Skin epidermis (tissue), 12 donors: ENCODE measurements at regions not wholly inside any gene's neighbourhood (a gene's known extent, or its start where the extent isn't known, plus 50 kb on each side); places are given as distances from the start of the nearest gene placed in this dataset.

Source experiments
- H3K27ac ChIP-seq, 21 experiments: fragments of 200-600 bp; sonication (generic) in 11 of 21; one replicate each; pipeline ENCODE4 v1.5.0; 2020; ENCODE audit warnings: mild to moderate bottlenecking in 3 of 21, inconsistent platforms in 2 of 21, moderate library complexity in 2 of 21
- H3K4me3 ChIP-seq, 7 experiments: fragments of 200-600 bp; sonication (generic) in 2 of 7; one replicate each; pipeline ENCODE4 v1.5.0; 2020; ENCODE audit warnings: inconsistent platforms in 2 of 7, mild to moderate bottlenecking in 2 of 7, moderate library complexity in 1 of 7

- Histone ChIP-seq H3K4me3 (no peak overlapping the region), H3K27ac (no peak overlapping the region)
These were observed 50.8 kb upstream of the INCENP start for GRCh38 chr11:62073061-62073460.

GRCh38 chr11:62071408-62071807 lies 52.4 kb upstream of the INCENP start:
- Histone ChIP-seq H3K4me3 (no peak overlapping the region), H3K27ac (no peak overlapping the region)

- H3K27ac ChIP-seq = no peak overlapping the region
- H3K4me3 ChIP-seq = no peak overlapping the region
These were observed 53.6 kb upstream of the INCENP start for GRCh38 chr11:62069986-62070919.

- H3K27ac ChIP-seq = no peak overlapping the region
- H3K4me3 ChIP-seq = no peak overlapping the region
These were observed 54.4 kb upstream of the INCENP start for GRCh38 chr11:62069374-62069773.

- Histone ChIP-seq H3K4me3 (no peak overlapping the region), H3K27ac (no peak overlapping the region)
These were observed 55.1 kb upstream of the INCENP start for GRCh38 chr11:62068730-62069129.

- H3K27ac ChIP-seq = no peak overlapping the region
- H3K4me3 ChIP-seq = no peak overlapping the region
These were observed 56.1 kb upstream of the INCENP start for GRCh38 chr11:62067741-62068140.

- Histone ChIP-seq H3K4me3 (no peak overlapping the region), H3K27ac (no peak overlapping the region)
These were observed 59.6 kb upstream of the INCENP start for GRCh38 chr11:62064221-62064620.

GRCh38 chr11:62062223-62062861 lies 61.5 kb upstream of the INCENP start:
- H3K27ac ChIP-seq = no peak overlapping the region

GRCh38 chr11:62061356-62062222 lies 62.2 kb upstream of the INCENP start:
- H3K27ac ChIP-seq = no peak overlapping the region

More at GRCh38 chr11:62062223-62062861, 61.5 kb upstream of the INCENP start:
- H3K4me3 ChIP-seq = no peak overlapping the region

GRCh38 chr11:62057069-62057468 lies 66.7 kb upstream of the INCENP start:
- H3K4me3 ChIP-seq = no peak overlapping the region
- no peak overlapping the region for H3K27ac ChIP-seq

More at GRCh38 chr11:62061356-62062222, 62.2 kb upstream of the INCENP start:
- no peak overlapping the region for H3K4me3 ChIP-seq

GRCh38 chr11:62055970-62056369 lies 67.8 kb upstream of the INCENP start:
- Histone ChIP-seq H3K27ac (no peak overlapping the region), H3K4me3 (no peak overlapping the region)

- H3K4me3 ChIP-seq = no peak overlapping the region
- H3K27ac ChIP-seq = no peak overlapping the region
These were observed 69.2 kb upstream of the INCENP start for GRCh38 chr11:62054484-62055121.

GRCh38 chr11:62054081-62054480 lies 69.7 kb upstream of the INCENP start:
- no peak overlapping the region for H3K27ac ChIP-seq
- H3K4me3 ChIP-seq = no peak overlapping the region

GRCh38 chr11:62050716-62051115 lies 73.1 kb upstream of the INCENP start:
- Histone ChIP-seq H3K27ac (no peak overlapping the region), H3K4me3 (no peak overlapping the region)

- no peak overlapping the region for H3K4me3 ChIP-seq
- H3K27ac ChIP-seq = no peak overlapping the region
These were observed 75.7 kb upstream of the INCENP start for GRCh38 chr11:62048100-62048499.

GRCh38 chr11:62046568-62047100 lies 77.2 kb upstream of the INCENP start:
- Histone ChIP-seq H3K4me3 (no peak overlapping the region), H3K27ac (no peak overlapping the region)

GRCh38 chr11:62044639-62045121 lies 77.2 kb upstream of the FTH1 start:
- Histone ChIP-seq H3K4me3 (no peak overlapping the region), H3K27ac (no peak overlapping the region)

- H3K27ac ChIP-seq = no peak overlapping the region
- no peak overlapping the region for H3K4me3 ChIP-seq
These were observed 67.9 kb upstream of the FTH1 start for GRCh38 chr11:62035293-62035692.

GRCh38 chr11:62034036-62034338 lies 66.6 kb upstream of the FTH1 start:
- H3K27ac ChIP-seq = peak overlapping the region in 2 of 21 experiments; percentile 25 to 30

More at GRCh38 chr11:62034036-62034338, 66.6 kb upstream of the FTH1 start:
- no peak overlapping the region for H3K4me3 ChIP-seq
